Suppressor macrophage treated with lipopolysaccharide for 1 hour (primary cell): ENCODE measurements at regions not wholly inside any gene's neighbourhood (a gene's known extent, or its start where the extent isn't known, plus 50 kb on each side); places are given as distances from the start of the nearest gene placed in this dataset.
"Not testable (repeated sequence)": the region's sequence is repeated elsewhere in the genome, so short reads cannot be mapped to it uniquely, and the experiment has no call there.

Source experiments
- DNase-seq, 3 donors: peaks; one replicate each; pipeline ENCODE4 v3.0.0-alpha.2; 2020 to 2022

DNA sequence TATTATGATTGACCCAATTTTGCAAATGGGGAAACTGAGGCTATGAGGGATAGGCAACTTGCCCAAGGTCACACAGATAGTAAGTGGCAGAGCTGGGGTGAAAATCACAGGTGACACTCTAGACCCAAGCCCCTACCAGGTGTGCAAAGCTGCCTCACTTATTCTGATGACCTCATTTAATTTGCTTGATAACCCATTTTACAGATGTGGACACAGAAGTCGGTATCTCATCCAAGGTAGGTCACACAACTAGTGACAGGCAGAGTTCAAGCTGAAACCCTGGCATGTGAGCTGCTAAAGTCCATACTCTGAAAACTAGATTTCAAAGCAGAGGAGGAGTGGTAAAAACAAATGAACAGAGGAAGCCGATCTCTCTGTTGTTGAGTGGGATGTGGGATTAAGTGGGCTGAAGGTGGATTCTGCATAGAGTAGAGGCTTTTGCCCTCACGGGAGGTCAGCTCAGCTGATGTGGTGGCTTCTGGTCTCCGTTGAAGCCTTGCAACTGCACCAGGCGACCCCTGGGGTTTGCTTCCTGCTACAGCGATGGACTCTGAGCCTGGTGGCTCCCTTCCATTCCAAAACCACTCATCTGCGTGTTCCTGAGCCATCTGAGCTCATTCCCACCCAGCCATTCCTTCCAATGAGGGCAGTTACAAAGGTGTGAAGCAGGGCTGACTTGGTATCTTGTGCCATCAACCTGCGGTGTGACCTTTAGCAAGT, 164.3 kb upstream of the FHL2 start:
- DNase-seq = no peak

GRCh38 chr2:105561401-105561800, 162.6 kb upstream of the FHL2 start:
- DNase-seq = no peak

DNA sequence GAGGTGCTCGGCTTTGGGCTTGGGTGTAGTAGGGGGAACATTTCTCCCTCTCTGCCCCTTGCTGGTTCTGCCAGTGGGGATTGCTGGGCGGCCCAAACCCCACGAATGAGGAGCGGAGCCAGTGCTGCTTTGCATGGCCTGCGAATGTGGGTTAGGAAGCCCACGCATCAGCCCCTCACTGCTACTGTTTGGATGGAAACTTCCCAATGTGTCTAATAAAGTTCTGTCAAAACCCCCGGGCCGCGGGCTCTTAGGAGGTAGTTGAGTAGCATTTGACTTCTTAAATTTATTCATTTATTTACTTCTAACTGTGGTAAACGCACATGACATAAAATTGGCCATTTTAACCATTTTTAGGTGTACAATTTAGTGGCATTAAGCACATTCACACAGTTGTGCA, 161.3 kb upstream of the FHL2 start:
- DNase-seq = no peak

GRCh38 chr2:105557021-105557920, 158.4 kb upstream of the FHL2 start:
- DNase-seq = no peak

- no peak for DNase-seq
Measured at GRCh38 chr2:105556366-105556765, 157.5 kb upstream of the FHL2 start.

DNA sequence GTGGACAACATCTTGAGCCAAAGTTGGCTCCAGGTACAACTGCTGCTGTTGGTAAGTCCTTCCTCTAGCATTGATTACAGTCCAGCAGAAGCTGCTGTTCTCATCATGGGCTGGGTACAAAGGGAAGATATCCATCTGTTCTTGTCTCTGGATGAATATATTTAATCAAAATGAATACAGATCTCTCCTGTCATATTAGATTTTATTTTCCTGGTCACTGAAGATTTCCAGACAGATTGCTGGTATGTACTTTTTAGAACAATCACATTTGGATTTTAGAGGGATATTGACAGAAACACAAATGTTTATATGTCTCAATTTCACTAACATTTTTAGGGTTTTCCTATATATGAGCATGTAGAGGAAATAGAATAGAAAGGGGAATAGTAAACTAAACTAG, 155.4 kb upstream of the FHL2 start:
- no peak for DNase-seq

DNA sequence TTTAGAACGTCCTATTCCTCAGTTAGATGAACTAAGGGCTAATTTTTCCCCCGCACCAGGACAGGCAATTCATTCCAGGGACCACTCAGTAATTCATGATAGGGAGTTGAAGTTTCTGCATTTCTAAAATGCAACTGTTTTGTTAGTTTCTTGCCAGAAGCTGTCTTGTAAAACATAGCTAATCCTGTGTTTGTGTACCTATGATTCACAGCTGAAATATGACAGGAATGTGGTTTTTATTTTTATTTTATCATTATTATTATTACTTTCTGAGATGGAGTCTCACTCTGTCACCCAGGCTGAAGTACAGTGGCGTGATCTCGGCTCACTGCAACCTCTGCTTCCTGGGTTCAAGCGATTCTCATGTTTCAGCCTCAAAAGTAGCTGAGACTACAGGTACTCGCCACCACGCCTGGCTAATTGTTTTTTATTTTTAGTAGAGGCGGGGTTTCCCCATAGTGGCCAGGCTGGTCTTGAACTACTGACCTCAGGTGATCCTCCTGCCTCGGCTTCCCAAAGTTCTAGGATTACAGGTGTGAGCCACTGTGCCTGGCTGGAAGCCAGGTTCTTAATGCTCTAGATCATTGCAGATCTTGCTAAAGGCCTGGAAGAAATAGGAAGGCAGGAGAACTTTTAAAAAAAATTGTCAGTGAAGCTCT, 154.8 kb upstream of the FHL2 start:
- DNase-seq = no peak

DNA sequence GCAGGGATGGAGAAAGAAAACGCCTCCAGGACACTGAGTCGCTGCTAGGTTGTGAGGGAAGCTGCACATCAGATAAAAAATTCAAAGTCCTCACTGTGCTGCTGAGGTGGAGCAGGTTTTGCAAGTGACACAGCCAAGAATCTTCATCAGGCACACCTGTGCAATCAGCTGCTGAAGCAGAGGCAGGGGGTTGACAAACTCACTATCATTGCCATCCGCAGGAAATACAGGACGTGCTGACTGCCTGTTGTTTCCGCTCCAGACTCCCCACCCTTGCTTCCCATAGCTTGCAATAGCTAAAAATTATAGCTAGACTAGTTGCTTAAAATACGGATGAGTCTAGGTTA, 147.8 kb upstream of the FHL2 start:
- no peak for DNase-seq

DNA sequence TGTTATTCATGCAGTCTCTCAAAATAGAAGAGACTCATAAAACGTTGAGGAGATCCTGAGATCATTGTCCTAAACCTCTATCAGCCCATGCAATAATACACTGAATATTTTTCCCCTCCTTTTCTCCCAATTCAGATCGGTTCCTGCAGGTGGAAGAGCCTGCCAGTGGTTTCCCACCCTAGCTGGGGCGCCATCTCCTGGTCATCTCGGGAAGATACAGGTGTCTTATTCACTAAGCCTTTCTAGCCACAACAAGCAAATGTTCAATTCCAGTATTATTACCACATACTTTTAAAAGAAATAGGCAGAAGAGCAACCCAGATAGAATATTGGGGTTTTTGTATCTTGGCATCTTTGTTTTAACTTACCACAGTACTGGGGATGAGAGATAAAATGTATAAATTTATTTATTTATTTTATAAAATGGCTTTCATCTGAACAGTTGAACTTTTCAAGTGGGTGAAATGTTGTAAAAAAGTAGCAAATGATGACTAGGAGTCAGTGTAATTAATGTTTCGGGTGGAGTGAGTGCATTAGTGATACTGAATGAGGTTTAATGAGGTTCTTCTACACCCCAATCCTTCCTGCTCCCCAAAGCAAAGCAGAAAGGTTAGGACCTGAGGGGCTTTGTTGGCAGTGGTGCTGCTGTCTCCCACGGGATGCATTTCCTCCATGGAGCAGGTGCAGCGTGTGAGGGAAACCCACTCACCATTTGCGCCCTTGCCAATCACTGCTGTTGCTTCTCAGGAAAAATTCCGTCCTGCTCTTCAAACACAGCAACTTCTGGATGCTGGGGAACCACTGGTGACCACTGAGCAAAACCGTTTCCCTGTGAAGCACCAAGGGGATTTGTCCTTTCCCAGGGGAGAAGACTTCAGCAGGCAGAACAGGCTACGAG, 147.1 kb upstream of the FHL2 start:
- peak; percentile 63 to 81 (median 73) for DNase-seq

DNA sequence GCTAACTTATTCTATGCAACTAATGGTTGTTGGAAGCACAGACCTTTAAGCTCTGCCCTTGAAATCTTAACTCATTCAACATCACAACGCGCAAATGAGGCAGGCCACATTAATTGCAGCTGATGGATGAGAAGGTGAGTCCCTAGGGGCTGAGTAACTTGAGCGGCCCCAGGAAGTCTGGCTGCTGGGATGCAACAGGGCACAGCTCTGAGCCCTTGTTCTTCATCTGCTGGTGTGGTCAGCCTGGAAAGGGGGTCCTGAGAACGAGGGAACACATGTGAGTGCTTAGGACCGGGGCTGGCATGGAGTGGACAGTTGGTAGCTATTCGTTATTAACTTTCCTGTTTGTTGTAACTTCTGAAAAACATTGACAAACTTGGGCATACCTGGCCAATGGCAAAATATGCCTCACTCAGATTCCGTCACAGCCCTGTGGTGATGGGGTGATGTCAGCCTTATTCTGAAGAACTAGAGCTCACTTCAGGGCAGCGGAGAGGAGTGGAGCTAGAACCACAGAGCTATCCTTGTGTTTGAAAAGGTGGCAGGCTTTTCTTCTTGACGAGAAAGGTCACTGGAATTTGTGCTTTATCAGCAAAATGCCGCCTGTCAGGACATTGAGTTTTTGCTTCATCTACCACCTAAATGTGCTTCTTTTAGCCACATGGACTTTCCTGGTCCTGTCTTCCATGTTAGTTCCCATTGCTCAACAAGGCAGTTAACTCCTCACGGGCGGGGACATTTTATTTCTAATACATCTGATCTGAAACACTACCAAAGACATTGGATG, 145.9 kb upstream of the FHL2 start:
- no peak for DNase-seq

DNA sequence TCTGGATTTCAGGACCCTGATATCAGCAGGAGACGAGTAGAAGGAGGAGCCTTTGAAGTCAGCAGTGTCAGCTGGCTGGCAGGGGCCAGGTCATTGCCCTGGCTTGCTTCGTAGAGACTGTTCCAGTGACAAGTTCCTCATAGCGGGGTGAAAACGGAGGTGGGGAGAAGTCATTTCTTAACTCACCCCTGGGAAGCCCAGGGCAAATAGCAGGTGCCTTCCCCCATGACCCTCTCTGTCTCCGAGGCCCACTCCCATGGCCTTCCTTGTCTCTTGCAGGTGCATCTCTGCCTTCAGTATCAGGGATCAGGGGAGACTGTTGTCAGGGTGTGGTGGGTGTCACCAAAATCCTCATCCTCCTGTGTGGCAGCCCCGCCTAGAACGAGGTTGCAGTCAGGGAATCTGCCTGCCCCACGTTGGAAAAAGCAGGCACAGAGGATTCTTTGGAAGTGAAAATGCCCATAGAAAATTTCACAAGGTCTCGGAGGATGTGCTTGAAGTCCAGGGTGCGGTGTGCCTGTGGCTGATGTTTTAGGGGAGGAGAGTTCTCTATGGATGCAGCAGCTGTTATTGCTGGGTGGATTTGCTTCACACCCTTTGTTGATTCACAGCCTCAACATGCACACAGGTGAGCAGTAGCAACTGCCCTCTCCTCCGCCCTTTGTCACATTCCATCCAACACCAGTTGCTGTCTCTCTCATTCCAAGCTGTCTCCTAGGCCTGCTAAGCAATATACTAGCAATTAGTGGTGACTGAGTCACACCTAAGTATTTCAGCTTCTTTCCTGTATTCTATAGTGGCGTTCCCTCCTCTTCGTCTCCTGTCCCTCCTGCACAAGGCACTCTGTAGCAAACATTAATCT, 142.6 kb upstream of the FHL2 start:
- DNase-seq = no peak

- no peak for DNase-seq
Measured at GRCh38 chr2:105540642-105541041, 141.8 kb upstream of the FHL2 start.

DNA sequence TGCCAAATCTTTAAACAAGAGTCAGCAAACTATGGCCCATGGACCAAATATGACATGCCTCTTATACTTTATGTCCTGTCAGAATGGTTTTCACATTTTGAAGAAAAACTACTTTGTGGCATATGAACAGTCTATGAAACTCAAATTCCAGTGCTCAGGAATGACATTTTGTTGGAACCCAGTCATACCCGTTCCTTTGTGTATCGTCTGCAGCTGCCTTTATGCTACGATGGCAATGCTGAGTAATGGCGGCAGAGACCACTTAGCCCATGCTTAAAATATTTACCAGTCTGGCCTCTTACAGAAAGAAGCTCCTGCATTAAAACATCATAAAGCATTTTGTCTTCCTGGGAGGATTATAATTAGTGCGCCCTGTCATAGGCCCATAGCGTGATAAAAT, 140.5 kb upstream of the FHL2 start:
- no peak for DNase-seq

DNA sequence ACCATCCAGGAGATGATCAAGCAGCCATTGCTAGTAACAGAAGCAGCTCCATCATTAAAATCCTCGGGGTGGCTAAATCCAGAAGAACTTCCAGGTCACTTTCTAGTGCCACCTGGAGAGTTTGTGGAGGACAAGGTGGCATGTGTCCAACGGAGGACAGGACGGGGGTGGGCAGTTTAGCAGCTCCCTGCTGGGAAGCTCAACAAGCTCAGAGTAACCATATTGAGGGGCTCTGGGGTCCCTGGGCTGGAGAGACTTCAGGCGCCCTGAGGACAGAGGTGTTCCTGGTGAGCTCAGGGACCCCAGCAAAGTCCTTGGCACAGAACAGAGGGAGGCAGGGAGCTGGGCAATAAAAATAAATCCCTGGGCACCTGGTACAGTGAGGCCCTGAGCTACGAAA, 140.0 kb upstream of the FHL2 start:
- DNase-seq = no peak

DNA sequence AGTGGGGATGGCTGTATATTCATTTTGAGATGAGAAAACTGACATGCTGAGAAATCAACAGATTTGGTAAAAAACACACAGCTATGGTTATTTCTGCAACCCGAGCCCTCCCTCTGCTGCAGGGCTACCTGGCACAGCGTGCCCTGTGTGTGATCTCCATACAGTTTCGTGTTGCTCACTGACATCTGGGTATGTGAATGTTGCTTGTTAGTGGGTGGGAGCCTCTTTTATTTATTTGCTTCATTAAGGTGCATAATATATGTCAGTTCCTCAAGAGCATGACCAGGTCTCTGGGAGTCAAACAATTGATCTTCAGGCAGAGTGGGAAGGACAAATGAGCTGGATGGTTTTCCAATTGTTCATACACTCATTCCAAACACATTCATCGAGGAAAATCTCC, 139.1 kb upstream of the FHL2 start:
- DNase-seq = no peak

DNA sequence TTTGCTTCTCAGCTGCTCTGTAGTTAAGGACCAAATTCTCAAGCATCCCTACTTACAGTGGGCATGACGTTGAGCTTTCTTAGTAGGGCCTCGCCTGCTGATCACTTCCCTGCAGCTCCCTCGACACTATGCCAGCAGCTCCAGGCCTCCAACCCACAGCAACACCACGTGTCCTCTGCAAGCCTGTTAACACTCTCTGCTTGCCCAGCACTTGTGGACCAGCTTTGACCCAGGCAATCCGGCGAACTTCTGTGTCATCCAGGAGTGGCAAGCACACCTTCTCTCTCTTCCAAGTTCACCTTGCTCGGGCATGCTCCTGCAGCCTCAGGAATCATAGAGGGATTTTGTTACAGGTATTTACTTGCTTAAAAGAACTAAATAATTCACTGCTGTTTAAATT, 138.6 kb upstream of the FHL2 start:
- no peak for DNase-seq

DNA sequence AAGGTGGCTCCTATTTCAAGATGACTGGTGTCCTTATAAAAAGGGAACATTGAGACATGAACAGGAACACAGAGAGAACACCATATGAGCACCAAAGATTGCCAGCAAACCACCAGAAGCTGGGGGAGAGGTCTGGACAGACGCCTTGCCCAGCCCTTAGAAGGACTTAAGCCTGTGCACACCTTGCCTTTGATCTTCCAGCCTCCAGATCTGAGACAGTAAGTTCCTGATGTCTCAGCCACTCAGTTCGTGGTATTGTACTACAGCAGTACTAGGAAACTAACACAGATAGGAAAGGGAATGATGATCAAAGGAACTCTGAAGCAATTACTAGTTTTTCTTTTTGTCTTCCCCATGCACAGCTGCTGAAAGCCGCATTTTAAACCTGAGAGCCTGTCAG, 137.3 kb upstream of the FHL2 start:
- DNase-seq = no peak

DNA sequence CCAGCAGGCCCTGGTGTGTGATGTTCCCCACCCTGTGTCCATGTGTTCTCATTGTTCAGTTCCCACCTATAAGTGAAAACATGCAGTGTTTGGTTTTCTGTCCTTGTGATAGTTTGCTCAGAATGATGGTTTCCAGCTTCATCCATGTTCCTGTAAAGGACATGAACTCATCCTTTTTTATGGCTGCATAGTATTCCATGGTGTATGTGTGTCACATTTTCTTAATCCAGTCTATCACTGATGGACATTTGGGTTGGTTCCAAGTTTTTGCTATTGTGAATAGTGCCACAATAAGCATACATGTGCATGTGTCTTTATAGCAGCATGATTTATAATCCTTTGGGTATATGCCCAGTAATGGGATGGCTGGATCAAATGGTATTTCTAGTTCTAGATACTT, 130.4 kb upstream of the FHL2 start:
- DNase-seq = not testable (repeated sequence)

DNA sequence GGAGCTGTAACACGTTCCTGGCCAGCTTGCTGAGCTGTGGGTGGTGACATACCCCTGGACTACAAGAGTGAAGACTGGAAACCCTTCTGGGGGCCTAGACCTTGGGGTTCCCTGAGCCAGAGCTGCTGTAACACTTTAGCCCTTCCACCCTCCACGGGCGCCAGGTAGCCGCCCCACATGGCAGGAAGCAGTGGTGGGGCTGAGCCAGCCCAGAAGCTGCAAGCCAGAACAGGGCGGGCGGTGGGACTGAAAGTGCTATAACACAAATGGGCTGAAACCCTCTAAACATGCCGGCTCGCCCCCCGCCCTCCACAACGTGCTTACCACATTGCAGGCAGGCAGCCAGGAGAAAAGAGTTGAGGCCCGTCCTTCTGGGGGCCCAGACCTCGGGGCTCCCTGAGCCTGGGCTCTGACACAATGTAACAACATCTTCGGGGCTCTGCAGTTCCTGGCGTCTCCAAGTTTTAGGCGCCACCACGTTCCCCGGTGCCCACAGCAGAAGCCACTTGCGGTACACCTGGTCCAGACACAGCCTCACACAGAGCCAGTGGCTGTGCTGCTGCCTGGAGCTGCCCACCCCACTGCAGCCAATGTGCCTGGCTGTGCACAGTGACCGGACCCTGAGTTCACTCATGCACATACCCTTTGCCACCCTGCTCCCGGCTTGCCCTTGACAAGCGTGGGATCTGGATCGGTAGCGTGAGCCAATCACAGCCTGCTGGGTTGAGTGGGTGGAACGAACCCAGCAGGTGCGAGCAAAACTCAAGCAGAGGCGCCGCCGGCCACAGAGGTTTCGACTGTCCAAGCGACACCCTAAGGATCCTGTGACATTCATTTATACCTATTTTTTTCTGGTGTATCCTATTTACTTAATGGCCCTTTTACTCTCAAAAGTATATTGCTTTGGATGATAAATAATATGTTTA, 127.4 kb upstream of the FHL2 start:
- no peak for DNase-seq

DNA sequence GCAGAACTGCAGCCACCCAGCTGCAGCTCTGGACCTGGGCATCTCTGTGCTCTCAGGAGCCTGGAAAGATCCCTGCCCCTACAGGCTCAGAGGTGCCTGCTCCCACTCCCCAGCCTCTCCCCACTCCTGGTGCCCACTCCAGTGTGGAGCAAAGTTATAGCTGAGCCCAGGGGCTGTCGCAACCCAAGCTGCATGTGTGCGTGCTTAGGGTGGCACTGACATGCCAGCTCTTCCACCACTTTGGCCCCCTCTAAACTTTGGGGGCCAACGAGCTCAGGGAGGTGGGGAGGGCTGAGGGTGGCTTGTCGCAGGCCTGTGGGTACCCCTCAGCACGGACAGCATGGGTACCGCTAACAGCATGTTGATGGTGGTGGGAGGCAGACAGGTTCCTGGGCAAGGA, 126.3 kb upstream of the FHL2 start:
- no peak for DNase-seq
